GM18519 (cell line): ENCODE measurements at regions not wholly inside any gene's neighbourhood (a gene's known extent, or its start where the extent isn't known, plus 50 kb on each side); places are given as distances from the start of the nearest gene placed in this dataset.
"Not testable (repeated sequence)": the region's sequence is repeated elsewhere in the genome, so short reads cannot be mapped to it uniquely, and the experiment has no call there.

Experiments used
- ATAC-seq: cut with Tn5 transposase; IDR thresholded peaks from one replicate; pipeline ENCODE4 v1.9.1; 2021; ENCODE audit warnings: mild to moderate bottlenecking, moderate library complexity; ENCODE audit not compliant: unreplicated experiment, low FRiP score

DNA sequence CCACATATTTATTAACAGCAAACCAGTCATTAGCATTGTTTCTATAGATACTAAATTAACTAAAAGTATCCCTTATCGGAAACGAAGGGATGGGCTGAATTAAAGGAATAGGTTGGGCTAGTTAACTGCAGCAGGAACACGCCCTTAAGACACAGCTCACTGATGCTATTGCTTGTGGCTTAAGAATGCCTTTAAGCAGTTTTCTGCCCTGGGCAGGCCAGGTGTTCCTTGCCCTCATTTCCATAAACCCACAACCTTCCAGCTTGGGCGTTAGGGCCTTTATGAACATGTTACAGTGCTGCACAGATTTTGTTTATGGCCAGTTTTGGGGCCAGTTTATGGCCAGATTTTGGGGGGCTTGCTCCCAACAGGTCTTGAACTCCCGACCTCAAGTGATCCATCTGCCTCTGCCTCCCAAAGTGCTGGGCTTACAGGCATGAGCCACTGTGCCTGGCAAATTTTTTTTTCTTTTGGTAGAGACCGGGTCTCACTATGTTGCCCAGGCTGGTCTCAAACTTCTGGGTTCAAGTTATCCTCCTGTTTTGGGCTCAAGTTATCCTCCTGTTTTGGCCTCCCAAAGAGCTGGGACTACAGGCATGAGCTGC lies 90.1 kb upstream of the GRIN2A start:
- not testable (repeated sequence) for ATAC-seq

DNA sequence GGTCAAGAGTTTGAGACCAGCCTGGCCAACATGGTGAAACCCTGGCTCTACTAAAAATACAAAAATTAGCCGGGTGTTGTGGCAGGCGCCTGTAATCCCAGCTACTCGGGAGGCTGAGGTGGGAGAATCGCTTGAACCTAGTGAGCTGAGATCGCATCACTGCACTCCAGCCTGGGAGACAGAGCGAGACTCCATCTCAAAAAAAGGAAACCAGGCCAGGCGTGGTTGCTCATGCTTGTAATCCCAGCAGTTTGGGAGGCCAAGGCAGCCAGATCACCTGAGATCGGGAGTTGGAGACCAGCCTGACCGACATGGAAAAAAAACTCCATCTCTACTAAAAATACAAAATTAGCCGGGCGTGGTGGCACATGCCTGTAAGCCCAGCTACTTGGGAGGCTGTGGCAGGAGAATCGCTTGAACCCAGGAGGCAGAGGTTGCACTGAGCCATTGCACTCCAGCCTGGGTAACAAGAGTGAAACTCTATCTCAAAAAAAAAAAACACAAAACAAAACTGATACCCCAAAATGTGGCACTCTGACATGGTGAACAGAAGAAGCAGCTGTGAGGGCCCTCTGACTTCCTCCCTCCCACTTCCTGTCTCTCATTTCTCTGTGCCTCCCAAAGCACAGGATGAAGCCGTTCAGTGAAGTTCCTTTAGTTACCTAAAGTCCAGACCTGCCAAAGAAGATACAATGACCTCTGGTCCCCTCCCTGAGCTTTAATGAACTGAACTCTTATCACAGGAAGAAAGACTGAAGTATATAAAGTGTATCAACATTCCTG lies 93.2 kb upstream of the GRIN2A start:
- ATAC-seq = peak; percentile 72

DNA sequence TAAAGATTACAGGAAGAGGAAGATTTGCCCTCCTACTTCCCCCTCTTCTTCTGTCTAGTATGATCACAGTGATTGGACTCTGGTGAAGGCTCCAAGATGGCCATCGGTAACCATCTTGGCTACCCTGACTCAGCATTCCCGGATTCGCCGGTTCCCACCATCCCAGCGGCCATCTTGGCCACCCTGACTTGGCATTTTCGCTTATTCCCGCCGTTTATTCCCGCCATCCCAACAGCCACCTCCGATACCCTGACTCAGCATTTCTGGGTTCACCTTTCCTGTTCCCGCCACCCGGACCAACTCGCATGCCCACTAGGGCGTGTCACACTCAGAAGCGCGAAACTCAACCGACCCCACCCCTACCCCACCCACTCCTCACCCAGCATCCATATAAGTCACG lies 95.4 kb upstream of the GRIN2A start:
- ATAC-seq = no peak

DNA sequence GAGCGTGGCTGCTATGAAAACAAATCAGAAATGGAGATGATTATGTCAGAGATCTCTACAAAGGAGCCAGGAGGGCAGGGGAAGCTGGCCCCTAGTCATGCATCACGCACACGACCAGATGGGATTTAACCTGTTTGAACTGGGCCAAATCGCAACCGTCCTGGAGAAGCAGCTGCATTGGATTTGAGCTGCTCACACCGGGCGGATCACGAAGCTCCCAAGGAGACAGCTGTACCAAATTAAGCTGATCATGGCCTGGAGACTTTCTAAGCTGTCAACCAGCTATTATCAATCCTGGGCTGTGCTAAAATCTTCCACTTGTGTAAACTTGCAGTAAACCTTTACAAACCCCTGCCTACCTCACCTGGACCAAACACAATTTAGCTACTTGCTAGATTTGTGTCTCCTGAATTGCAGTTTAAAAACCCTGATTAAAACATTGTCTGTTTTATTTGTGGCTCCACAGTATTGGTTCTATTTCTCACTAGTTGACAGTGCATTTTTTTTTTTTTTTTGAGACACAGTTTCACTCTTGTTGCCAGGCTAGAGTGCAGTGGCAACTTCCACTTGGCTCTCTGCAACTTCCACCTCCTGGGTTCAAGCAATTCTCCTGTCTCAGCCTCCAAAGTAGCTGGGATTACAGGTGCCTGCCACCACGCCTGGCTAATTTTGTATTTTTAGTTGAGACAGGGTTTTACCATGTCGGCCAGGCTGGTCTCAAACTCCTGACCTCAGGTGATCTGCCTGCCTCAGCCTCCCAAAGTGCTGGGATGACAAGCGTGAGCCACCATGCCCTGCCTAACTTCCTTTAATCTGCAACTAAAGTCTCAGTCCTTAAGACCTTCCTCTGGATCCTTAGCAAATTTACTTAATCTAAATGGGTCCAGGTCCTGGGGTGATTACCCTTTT lies 98.3 kb upstream of the GRIN2A start:
- no peak for ATAC-seq

- no peak for ATAC-seq
These were observed 100.1 kb upstream of the GRIN2A start for GRCh38 chr16:10282367-10282766.

DNA sequence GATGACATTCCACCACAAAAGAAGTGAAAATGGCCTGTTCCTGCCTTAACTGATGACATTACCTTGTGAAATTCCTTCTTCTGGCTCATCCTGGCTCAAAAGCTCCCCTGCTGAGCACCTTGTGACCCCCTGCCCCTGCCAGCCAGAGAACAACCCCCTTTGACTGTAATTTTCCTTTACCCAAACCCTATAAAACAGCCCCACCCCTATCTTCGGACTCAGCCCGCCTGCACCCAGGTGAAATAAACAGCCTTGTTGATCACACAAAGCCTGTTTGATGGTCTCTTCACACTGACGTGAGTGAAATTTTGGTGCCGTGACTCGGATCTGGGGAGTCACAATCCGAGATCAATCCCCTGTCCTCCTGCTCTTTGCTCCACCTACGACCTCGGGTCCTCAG lies 101.0 kb upstream of the GRIN2A start:
- ATAC-seq = not testable (repeated sequence)

DNA sequence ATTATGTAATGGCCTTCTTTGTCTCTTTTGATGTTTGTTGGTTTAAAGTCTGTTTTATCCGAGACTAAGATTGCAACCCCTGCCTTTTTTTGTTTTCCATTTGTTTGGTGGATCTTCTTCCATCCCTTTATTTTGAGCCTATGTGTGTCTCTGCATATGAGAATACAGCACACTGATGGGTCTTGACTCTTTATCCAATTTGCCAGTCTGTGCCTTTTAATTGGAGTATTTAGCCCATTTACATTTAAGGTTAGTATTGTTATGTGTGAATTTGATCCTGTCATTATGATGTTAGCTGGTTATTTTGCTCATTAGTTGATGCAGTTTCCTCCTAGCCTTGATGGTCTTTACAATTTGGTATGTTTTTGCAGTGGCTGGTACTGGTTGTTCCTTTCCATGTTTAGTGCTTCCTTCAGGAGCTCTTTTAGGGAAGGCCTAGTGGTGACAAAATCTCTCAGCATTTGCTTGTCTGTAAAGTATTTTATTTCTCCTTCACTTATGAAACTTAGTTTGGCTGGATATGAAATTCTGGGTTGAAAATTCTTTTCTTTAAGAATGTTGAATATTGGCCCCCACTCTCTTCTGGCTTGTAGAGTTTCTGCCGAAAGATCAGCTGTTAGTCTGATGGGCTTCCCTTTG lies 95.3 kb upstream of the ATF7IP2 start:
- ATAC-seq = not testable (repeated sequence)

GRCh38 chr16:10292197-10292596 lies 93.7 kb upstream of the ATF7IP2 start:
- not testable (repeated sequence) for ATAC-seq

DNA sequence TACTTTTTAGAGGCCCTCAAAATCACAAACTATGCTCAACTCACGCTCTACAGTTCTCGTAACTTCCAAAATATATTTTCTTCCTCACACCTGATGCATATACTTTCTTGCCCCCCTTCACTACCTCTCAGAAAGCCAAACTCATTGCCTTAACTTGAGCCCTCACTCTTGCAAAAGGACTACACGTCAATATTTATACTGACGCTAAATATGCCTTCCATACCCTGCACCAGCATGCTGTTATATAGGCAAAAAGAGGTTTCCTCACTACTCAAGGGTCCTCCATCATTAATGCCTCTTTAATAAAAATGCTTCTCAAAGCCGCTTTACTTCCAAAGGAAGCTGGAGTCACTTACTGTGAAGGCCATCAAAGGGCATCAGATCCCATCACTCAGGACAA lies 92.9 kb upstream of the ATF7IP2 start:
- not testable (repeated sequence) for ATAC-seq

- not testable (repeated sequence) for ATAC-seq
These were observed 91.7 kb upstream of the ATF7IP2 start for GRCh38 chr16:10294153-10294552.

DNA sequence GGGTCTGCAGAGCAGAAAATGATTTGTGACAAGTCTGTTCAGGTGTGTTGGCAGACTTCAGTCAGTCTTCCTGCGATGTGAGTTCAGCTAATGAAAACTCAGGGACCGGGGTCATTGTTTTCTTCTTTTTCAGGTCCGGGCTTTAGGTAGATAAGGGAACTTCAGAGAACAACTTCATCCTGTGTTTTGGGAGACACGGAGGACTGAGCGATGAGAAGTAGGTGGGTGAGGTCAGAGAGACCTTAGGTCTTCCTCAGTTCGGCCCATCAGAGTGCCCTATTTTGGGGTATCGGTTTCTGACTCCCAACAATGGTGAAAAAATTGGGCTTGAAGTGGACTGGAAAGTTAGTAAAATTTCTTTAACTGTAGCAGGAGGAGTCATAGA lies 88.9 kb upstream of the ATF7IP2 start:
- peak; percentile 6 for ATAC-seq

DNA sequence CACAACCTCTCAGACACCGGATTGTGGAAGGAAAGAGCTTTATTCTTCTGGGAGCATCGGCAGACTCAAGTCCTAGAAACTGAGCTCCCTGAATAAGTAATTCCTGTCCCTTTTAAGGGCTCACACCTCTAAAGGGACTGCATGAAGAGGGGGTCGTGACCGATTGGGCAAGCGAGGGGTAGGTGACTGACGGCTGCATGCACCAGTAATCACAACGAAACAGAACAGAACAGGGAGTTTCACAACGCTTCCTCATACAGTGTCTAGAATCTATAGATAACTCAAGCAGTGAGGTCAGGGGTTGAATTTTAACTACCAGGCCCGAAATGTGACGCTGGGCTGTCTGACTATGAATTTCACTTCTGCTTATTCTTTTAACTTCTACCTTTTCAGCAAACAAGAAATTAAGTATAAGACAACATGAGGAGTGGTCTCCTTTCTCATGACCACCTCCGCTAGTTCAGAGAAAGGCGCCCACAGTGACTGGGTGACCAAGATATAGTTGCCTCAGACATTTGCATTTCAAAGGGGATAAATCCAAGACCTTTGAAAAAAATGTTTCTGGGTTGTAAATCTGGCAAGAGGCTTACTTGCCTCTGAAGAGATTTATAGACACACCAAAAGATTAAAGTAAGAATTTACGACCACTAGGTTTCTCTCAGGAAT lies 88.4 kb upstream of the ATF7IP2 start:
- peak; percentile 81 for ATAC-seq

- ATAC-seq = no peak
These were observed 85.0 kb upstream of the ATF7IP2 start for GRCh38 chr16:10300905-10301304.

GRCh38 chr16:10301547-10301946 lies 84.3 kb upstream of the ATF7IP2 start:
- ATAC-seq = not testable (repeated sequence)

DNA sequence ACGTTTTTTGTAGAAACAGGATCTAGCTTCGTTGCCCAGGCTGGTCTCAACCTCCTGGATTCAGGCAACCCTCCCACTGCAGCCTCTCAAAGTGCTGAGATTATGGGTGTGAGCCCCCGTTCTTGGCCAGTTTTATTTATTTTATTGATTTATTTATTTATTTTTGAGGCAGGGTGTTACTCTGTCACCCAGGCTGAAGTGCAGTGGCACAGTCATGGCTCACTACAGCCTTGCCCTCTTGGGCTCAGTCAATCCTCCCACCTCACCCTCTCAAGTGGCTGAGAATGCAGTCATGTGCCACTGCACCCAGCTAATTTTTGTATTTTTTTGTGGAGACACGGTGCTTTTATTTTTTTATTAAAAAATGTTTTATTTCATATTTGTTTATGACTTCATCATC lies 79.9 kb upstream of the ATF7IP2 start:
- ATAC-seq = no peak

GRCh38 chr16:10308305-10309193 lies 77.3 kb upstream of the ATF7IP2 start:
- no peak for ATAC-seq

DNA sequence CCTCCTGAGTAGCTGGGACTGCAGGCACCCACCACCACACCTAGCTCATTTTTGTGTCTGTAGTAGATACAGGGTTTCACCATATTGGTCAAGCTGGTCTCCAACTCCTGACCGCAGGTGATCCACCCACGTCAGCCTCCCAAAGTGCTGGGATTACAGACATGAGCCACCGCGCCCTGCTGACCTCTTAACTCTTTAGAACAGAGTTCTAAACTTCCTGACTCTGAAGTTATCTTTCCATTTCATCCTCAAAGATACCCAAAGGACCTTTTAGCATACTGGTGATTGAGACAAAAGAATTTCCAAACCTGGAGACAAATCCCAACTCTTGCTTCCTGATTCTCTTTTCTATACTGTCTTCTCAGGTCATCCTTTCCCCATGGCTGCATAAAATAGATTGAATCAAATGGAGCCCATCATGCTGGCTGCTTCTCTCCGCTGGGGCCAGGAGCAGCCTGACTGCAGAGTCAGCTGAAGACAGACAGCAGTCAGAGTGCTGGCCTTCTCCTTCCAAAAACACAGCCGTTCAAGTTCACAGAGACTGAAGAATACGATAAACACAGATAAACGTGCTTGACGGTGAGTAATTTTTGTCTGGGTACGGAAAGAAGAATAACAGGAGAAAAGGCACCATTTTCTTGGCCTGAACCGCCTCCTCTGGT lies 76.5 kb upstream of the ATF7IP2 start:
- no peak for ATAC-seq

GRCh38 chr16:10312008-10312407 lies 73.9 kb upstream of the ATF7IP2 start:
- no peak for ATAC-seq
